ENCODE measurements at regions not wholly inside any gene's neighbourhood (a gene's known extent, or its start where the extent isn't known, plus 50 kb on each side); places are given as distances from the start of the nearest gene placed in this dataset.

GRCh38 chr5:124651663-124652513 lies 94.6 kb downstream of the ZNF608 start:
- Histone ChIP-seq H3K56ac (ENCODE audit: insufficient read length, low read depth, low read length) (no peak overlapping the region), H2BK20ac (ENCODE audit: low read depth, low read length, poor library complexity, severe bottlenecking) (no peak overlapping the region), H2BK15ac (ENCODE audit: low read depth, low read length) (peak overlapping the region; percentile 2; the same call in 1 of the 2 replicates), H4K91ac (ENCODE audit: insufficient read length, low read depth, low read length) (no peak overlapping the region), H3T11ph (ENCODE audit: low read length) (no peak overlapping the region), H3K4me1 (ENCODE audit: insufficient read depth, low read length) (peaks cover 4% of the 10 kb centered on the region; the same call in 1 of the 2 replicates), H3K9me3 (ENCODE audit: control insufficient read depth, low read depth, low read length) (no peaks in the 10 kb centered on the region), H3K18ac (ENCODE audit: insufficient read length, low read depth, low read length) (peak overlapping the region; percentile 88), H3K4me2 (ENCODE audit: insufficient read depth, insufficient read length, low read length) (peak overlapping the region; percentile 80), H3K4ac (ENCODE audit: low read depth, low read length) (no peak overlapping the region), H3K79me1 (ENCODE audit: insufficient read depth, low read depth, low read length, poor library complexity, severe bottlenecking) (peaks cover 2% of the 10 kb centered on the region), H2BK5ac (ENCODE audit: insufficient read length, low read length) (no peak overlapping the region), H3K9ac (ENCODE audit: extremely low read depth, insufficient read length, low read length) (peak overlapping the region; percentile 71), H3K14ac (ENCODE audit: insufficient read depth, low read length) (peak overlapping the region; percentile 90), H4K5ac (ENCODE audit: insufficient read length, low read depth, low read length) (no peak overlapping the region), H4K8ac (replicated peaks; ENCODE audit: insufficient read length, low read depth, low read length) (no peak overlapping the region), H3K79me2 (ENCODE audit: insufficient read depth, low read length) (peaks cover 2% of the 10 kb centered on the region; the same call in 1 of the 2 replicates), H3K27me3 (ENCODE audit: insufficient read depth, low read length) (no peaks in the 10 kb centered on the region), H2AFZ (ENCODE audit: low read length) (no peak overlapping the region), H2AK5ac (ENCODE audit: insufficient read length, low read length) (no peak overlapping the region), H2BK12ac (ENCODE audit: insufficient read length, low read depth, low read length) (no peak overlapping the region), H3K23me2 (ENCODE audit: insufficient read length, low read depth, low read length, poor library complexity, severe bottlenecking) (peaks cover 4% of the 10 kb centered on the region), H4K20me1 (ENCODE audit: control insufficient read depth, insufficient read depth, insufficient read length) (no peaks in the 10 kb centered on the region), H2BK120ac (ENCODE audit: low read depth, low read length, poor library complexity, severe bottlenecking) (no peak overlapping the region), H3K27ac (ENCODE audit: insufficient read length, low read depth, low read length) (no peak overlapping the region), H3K23ac (ENCODE audit: insufficient read length, low read depth, low read length) (no peak overlapping the region)
- peaks cover 21 to 31% (median 30%) of the 10 kb centered on the region in 3 experiments for H3K36me3 Mint-ChIP-seq (ENCODE audit: insufficient read depth in 1 of 3, low read depth in 3 of 3)
- H3K9me3 Mint-ChIP-seq, result no peaks in the 10 kb centered on the region
- WGBS (ENCODE audit: extremely low coverage, insufficient read length, low lambda C conversion rate), result no CpG with 5 or more reads among the region's 54 CpGs
- peak; percentile 89 for DNase-seq
- no peak for TF ChIP-seq CTCF (conservative IDR thresholded peaks at IDR 0.05)
- H3K27ac Mint-ChIP-seq, result peak overlapping the region; percentile 6 to 94 (median 46); a peak in 5 of 7 replicates
- H3K27me3 Mint-ChIP-seq (ENCODE audit: low read depth), result no peaks in the 10 kb centered on the region; the same call in 1 of the 2 replicates
- peaks cover 33 to 38% of the 10 kb centered on the region in 2 experiments for H3K4me1 Mint-ChIP-seq
- H3K4me3 Mint-ChIP-seq, result peak overlapping the region; percentile 58 to 65
